ENCODE measurements at regions not wholly inside any gene's neighbourhood (a gene's known extent, or its start where the extent isn't known, plus 50 kb on each side); places are given as distances from the start of the nearest gene placed in this dataset.

DNA sequence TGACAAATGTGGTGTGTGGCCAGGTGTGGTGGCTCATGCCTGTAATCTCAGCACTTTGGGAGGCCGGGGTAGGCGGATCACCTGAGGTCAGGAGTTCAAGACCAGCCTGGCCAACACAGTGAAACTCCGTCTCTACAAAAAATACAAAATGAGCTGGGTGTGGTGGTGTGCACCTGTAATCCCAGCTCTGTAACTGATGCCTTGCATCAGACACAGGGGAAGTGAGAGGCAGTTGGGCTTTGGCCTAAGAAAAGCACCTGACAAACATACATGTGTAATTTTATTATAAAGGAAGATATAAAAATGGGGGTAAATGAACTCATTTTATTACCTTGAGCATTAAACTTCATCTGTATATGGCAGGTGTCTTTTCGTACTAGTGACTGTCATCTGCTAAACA lies 66.7 kb upstream of the FAM136A start:
- intact Hi-C loops (cut with DNase I; ENCODE audit: low total_unique reads), result no loop called here

DNA sequence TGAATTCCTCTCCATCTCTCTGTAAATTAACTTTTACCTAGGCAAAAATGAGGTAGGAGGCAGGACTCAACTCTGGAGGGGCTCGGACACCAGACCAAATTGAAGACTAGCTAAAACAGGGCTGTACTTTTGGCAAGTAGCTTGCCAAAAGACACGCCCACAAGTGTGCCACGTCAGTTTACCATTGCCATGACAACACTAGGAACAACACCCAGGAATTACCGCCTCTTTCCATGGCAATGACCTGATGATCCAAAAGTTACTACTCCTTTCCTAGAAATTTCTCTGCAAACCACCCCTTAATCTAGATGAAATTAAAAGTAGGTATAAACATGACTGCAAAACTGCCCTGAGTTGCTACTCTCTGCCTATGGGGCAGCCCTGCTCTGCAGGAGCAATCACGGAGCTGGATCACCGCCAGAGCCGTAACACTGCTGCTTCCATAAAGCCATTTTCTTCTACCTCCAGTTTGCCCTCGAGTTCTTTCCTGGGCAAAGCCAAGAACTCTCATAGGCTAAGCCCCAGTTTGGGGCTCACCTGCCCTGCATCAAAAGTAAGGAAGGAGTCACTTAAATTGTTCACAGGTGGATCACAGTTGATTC lies 66.0 kb upstream of the FAM136A start:
- TF ChIP-seq POLR2A (IDR thresholded peaks at IDR 0.05), result no peak
- intact Hi-C loops (cut with DNase I; ENCODE audit: low total_unique reads), result no loop called here
- H3K4me1 ChIP-seq, result no peaks in the 10 kb centered on the region
- WGBS, 2 donors, result 72 to 78% methylated on average over 8 of the region's 8 CpGs
- H3K4me3 ChIP-seq, result no peak overlapping the region
- H3K9me3 ChIP-seq, result no peaks in the 10 kb centered on the region
- H3K27ac ChIP-seq, result no peak overlapping the region
- no peak for DNase-seq
- H3K36me3 ChIP-seq (ENCODE audit: low read depth, missing control alignments), result no peaks in the 10 kb centered on the region
- H3K27me3 ChIP-seq, result no peaks in the 10 kb centered on the region

More for the DNA sequence above, 66.7 kb upstream of the FAM136A start:
- WGBS, 2 donors, result 84 to 88% methylated on average over 4 of the region's 4 CpGs
- no peak overlapping the region for H3K27ac ChIP-seq
- no peaks in the 10 kb centered on the region for H3K27me3 ChIP-seq
- H3K4me1 ChIP-seq, result no peaks in the 10 kb centered on the region
- no peaks in the 10 kb centered on the region for H3K9me3 ChIP-seq
- TF ChIP-seq, protein P1, sequence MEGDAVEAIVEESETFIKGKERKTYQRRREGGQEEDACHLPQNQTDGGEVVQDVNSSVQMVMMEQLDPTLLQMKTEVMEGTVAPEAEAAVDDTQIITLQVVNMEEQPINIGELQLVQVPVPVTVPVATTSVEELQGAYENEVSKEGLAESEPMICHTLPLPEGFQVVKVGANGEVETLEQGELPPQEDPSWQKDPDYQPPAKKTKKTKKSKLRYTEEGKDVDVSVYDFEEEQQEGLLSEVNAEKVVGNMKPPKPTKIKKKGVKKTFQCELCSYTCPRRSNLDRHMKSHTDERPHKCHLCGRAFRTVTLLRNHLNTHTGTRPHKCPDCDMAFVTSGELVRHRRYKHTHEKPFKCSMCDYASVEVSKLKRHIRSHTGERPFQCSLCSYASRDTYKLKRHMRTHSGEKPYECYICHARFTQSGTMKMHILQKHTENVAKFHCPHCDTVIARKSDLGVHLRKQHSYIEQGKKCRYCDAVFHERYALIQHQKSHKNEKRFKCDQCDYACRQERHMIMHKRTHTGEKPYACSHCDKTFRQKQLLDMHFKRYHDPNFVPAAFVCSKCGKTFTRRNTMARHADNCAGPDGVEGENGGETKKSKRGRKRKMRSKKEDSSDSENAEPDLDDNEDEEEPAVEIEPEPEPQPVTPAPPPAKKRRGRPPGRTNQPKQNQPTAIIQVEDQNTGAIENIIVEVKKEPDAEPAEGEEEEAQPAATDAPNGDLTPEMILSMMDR (IDR thresholded peaks at IDR 0.05), result no peak
- TF ChIP-seq POLR2A (IDR thresholded peaks at IDR 0.05), result no peak
- no peaks in the 10 kb centered on the region for H3K36me3 ChIP-seq (ENCODE audit: low read depth, missing control alignments)
- no peak overlapping the region for H3K4me3 ChIP-seq
- no peak for DNase-seq

DNA sequence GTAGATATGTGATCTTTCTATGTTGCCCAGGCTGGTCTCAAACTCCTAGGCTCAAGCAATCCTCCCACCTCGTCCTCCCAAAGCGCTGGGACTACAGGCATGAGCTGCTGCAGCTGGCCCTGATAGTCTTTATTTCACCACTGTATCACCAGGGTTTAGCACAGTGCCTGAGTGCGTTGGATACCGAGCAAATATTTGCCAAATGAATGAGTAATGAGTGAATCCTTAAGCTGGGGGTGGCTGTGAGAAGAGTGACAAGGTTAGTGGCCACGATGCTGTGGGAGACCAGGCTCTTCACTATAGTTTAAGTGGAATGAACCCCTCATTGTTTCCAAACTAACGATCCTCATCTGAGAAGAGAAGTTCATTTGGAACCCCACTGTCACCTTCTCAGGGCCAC lies 60.8 kb upstream of the FAM136A start:
- H3K36me3 ChIP-seq (ENCODE audit: low read depth, missing control alignments), result no peaks in the 10 kb centered on the region
- WGBS, 2 donors, result 83 to 90% methylated on average over 6 of the region's 6 CpGs
- TF ChIP-seq POLR2A (IDR thresholded peaks at IDR 0.05), result no peak
- TF ChIP-seq, protein P1 (IDR thresholded peaks at IDR 0.05), result no peak
- no peak for DNase-seq
- no peaks in the 10 kb centered on the region for H3K4me1 ChIP-seq
- no peak overlapping the region for H3K27ac ChIP-seq
- intact Hi-C loops (cut with DNase I; ENCODE audit: low total_unique reads), result no loop called here
- H3K9me3 ChIP-seq, result no peaks in the 10 kb centered on the region
- no peaks in the 10 kb centered on the region for H3K27me3 ChIP-seq
- H3K4me3 ChIP-seq, result no peak overlapping the region

DNA sequence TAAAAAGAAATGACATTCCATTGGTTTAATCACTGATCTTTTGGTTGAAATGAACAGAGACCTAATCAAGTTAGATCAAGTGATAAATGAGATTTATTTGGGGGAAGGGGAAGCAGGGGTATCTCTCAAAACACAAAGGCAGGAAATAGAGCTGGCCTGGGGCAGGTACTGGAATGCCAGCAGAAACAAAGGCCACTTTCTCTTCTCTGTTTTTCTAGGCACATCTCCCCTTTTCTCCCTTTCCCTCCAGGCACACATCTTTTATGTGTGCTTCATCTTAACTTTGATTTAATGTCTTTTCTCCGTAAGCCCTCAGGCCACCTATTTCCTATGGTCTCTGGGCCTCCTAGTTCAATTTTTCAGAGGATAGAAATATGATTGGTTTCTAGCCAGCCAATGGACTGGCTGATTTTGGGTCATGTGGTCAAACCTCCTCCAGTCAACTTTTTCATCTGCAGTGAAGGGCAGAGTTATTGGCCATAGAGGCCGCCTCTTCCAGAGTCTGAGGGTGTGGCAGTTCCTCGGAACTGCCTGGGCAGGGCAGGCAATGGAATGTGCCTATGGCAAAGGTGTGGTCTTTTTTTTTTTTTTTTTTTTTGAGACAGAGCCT lies 58.9 kb upstream of the FAM136A start:
- Histone ChIP-seq H3K36me3 (ENCODE audit: low read depth, missing control alignments) (no peaks in the 10 kb centered on the region), H3K27ac (no peak overlapping the region), H3K9me3 (no peaks in the 10 kb centered on the region), H3K27me3 (no peaks in the 10 kb centered on the region), H3K4me1 (no peaks in the 10 kb centered on the region), H3K4me3 (no peak overlapping the region)
- DNase-seq, result peak; percentile 27
- no peak for TF ChIP-seq POLR2A (IDR thresholded peaks at IDR 0.05)
- TF ChIP-seq, protein P1 (IDR thresholded peaks at IDR 0.05), result no peak
- WGBS, 2 donors, result 54 to 82% methylated on average over 3 of the region's 3 CpGs
- intact Hi-C loops (cut with DNase I; ENCODE audit: low total_unique reads), result no loop called here

DNA sequence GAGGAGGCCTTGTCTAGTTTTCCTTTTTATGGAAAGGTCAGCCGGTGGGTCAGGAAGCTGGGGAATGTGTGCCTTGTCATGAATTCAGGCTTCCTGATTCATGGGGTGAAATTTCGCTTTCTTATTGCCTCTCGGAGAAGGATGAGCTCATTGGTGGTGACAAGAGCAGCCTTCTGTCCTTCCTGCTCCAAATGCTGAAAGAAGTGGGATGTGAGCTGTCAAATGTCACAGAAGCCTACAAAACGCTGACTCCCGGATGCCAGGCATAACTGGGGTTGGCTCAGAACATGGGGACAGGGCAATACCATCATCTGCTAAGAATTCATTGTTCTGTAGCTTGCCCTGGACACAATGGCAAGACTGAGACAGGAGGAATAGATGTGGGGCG lies 55.8 kb upstream of the FAM136A start:
- no peaks in the 10 kb centered on the region for H3K9me3 ChIP-seq
- WGBS, 2 donors, result 58 to 63% methylated on average over 6 of the region's 6 CpGs
- no peak overlapping the region for H3K27ac ChIP-seq
- no peaks in the 10 kb centered on the region for H3K4me1 ChIP-seq
- TF ChIP-seq POLR2A (IDR thresholded peaks at IDR 0.05), result no peak
- TF ChIP-seq, protein P1 (IDR thresholded peaks at IDR 0.05), result no peak
- no peak for DNase-seq
- no peak overlapping the region for H3K4me3 ChIP-seq
- H3K36me3 ChIP-seq (ENCODE audit: low read depth, missing control alignments), result no peaks in the 10 kb centered on the region
- H3K27me3 ChIP-seq, result no peaks in the 10 kb centered on the region
- intact Hi-C loops (cut with DNase I; ENCODE audit: low total_unique reads), result no loop called here

All from testis (tissue), 2 donors.